ENCODE measurements at regions not wholly inside any gene's neighbourhood (a gene's known extent, or its start where the extent isn't known, plus 50 kb on each side); places are given as distances from the start of the nearest gene placed in this dataset.

DNA sequence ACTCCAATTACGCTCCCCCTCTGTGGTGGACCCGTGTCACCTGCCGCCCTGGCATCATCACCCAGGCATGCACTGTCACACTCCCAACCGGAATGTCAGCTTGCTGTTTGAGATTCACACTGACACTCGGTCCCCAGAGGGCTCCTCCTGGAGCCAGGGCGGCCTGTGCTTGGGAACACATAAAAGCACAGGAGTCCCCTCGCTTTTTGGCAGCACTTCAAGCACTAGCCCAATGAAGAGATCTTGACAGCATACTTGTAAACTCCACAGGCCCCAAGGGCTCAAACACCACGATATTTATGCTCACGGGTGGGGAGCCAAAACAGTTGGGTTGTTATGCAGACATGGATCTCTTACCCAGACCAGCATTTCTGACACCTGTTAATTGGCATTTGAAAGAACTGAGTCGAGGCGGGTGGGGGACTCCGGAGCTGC is 90.8 kb upstream of the EGFLAM start:
- TF ChIP-seq, protein P1, sequence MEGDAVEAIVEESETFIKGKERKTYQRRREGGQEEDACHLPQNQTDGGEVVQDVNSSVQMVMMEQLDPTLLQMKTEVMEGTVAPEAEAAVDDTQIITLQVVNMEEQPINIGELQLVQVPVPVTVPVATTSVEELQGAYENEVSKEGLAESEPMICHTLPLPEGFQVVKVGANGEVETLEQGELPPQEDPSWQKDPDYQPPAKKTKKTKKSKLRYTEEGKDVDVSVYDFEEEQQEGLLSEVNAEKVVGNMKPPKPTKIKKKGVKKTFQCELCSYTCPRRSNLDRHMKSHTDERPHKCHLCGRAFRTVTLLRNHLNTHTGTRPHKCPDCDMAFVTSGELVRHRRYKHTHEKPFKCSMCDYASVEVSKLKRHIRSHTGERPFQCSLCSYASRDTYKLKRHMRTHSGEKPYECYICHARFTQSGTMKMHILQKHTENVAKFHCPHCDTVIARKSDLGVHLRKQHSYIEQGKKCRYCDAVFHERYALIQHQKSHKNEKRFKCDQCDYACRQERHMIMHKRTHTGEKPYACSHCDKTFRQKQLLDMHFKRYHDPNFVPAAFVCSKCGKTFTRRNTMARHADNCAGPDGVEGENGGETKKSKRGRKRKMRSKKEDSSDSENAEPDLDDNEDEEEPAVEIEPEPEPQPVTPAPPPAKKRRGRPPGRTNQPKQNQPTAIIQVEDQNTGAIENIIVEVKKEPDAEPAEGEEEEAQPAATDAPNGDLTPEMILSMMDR (IDR thresholded peaks at IDR 0.05; ENCODE audit: low read depth, low read length) = no peak
- no peak for TF ChIP-seq EZH2phosphoT487 (IDR thresholded peaks at IDR 0.05; ENCODE audit: low read depth)

Data from OCI-LY3 (cell line).